Loucy (cell line): ENCODE measurements at regions not wholly inside any gene's neighbourhood (a gene's known extent, or its start where the extent isn't known, plus 50 kb on each side); places are given as distances from the start of the nearest gene placed in this dataset.

Experiments
- H2AFZ ChIP-seq: fragments of 200-600 bp; sonication (generic); 2 replicates; pipeline ENCODE4 v1.6.0; 2016; ENCODE audit warnings: antibody characterized with exemption, mild to moderate bottlenecking, low read length, moderate library complexity
- H3F3A ChIP-seq: fragments of 200-600 bp; 2 replicates; pipeline ENCODE4 v1.6.0; 2016; ENCODE audit warnings: antibody characterized with exemption, low read depth, mild to moderate bottlenecking
- H3K27me3 ChIP-seq: fragments of 200-600 bp; sonication (generic); 2 replicates; pipeline ENCODE4 v1.6.1; 2014; ENCODE audit warnings: low read length, mild to moderate bottlenecking; ENCODE audit not compliant: insufficient read depth, poor library complexity, severe bottlenecking
- H3K36me3 ChIP-seq: fragments of 200-600 bp; sonication (generic); 2 replicates; pipeline ENCODE4 v1.6.1; 2016; ENCODE audit warnings: low read length; ENCODE audit not compliant: insufficient read depth
- H3K4me1 ChIP-seq: fragments of 200-600 bp; sonication (generic); 2 replicates; pipeline ENCODE4 v1.5.1; 2014; ENCODE audit warnings: low read length, mild to moderate bottlenecking; ENCODE audit not compliant: insufficient read depth, poor library complexity, severe bottlenecking
- H3K4me2 ChIP-seq: fragments of 200-600 bp; sonication (generic); 2 replicates; pipeline ENCODE4 v1.6.0; 2014; ENCODE audit warnings: antibody characterized with exemption, low read length, low read depth, mild to moderate bottlenecking; ENCODE audit not compliant: poor library complexity, severe bottlenecking
- H3K4me3 ChIP-seq: fragments of 200-600 bp; sonication (generic); 2 replicates; pipeline ENCODE4 v1.5.1; 2014; ENCODE audit warnings: low read length, mild to moderate bottlenecking, mixed read lengths; ENCODE audit not compliant: poor library complexity, severe bottlenecking
- H3K79me2 ChIP-seq: fragments of 200-600 bp; sonication (generic); 2 replicates; pipeline ENCODE4 v1.6.1; 2014; ENCODE audit warnings: low read length; ENCODE audit not compliant: insufficient read depth
- H3K9ac ChIP-seq: fragments of 200-600 bp; sonication (generic); 2 replicates; pipeline ENCODE4 v1.6.0; 2014; ENCODE audit warnings: mild to moderate bottlenecking, low read depth, low read length, moderate library complexity; ENCODE audit not compliant: poor library complexity, severe bottlenecking
- H3K9me2 ChIP-seq: fragments of 200-600 bp; sonication (generic); replicated peaks from 2 replicates; pipeline ENCODE4 v1.6.1; 2016; ENCODE audit warnings: low read depth, low read length, mixed read lengths
- H3K9me3 ChIP-seq: fragments of 200-600 bp; sonication (generic); 2 replicates; pipeline ENCODE4 v1.6.1; 2014; ENCODE audit warnings: mild to moderate bottlenecking, antibody characterized with exemption, low read length, low read depth; ENCODE audit not compliant: insufficient read depth
- H4K20me1 ChIP-seq: fragments of 200-600 bp; sonication (generic); 2 replicates; pipeline ENCODE4 v1.6.0; 2014; ENCODE audit warnings: antibody characterized with exemption, low read length, mild to moderate bottlenecking; ENCODE audit not compliant: insufficient read depth, poor library complexity, severe bottlenecking
- CTCF ChIP-seq: fragments of 200-600 bp; sonication (generic); conservative IDR thresholded peaks from 2 replicates; pipeline ENCODE4 v1.5.1; 2014; ENCODE audit warnings: mild to moderate bottlenecking, antibody characterized with exemption, low read length
- EZH2phosphoT487 ChIP-seq: fragments of 200-600 bp; IDR thresholded peaks from 2 replicates; pipeline ENCODE4 v1.6.1; 2018; ENCODE audit warnings: antibody characterized with exemption, mild to moderate bottlenecking, moderate library complexity, borderline replicate concordance

GRCh38 chr15:56806148-56806536, 72.8 kb upstream of the ZNF280D start:
- no peaks in the 10 kb centered on the region for H3K79me2 ChIP-seq
- no peaks in the 10 kb centered on the region for H3K27me3 ChIP-seq
- peaks cover 24% of the 10 kb centered on the region for H3K4me1 ChIP-seq
- no peaks in the 10 kb centered on the region for H3F3A ChIP-seq
- H3K9me2 ChIP-seq = no peaks in the 10 kb centered on the region
- no peaks in the 10 kb centered on the region for H3K36me3 ChIP-seq
- no peak overlapping the region for H2AFZ ChIP-seq
- H3K4me3 ChIP-seq = no peak overlapping the region
- H3K4me2 ChIP-seq = no peak overlapping the region
- no peak overlapping the region for H3K9ac ChIP-seq
- H4K20me1 ChIP-seq = no peaks in the 10 kb centered on the region
- peaks cover 15% of the 10 kb centered on the region; the same call in 1 of the 2 replicates for H3K9me3 ChIP-seq
- no peak for TF ChIP-seq CTCF
- TF ChIP-seq EZH2phosphoT487 = no peak

DNA sequence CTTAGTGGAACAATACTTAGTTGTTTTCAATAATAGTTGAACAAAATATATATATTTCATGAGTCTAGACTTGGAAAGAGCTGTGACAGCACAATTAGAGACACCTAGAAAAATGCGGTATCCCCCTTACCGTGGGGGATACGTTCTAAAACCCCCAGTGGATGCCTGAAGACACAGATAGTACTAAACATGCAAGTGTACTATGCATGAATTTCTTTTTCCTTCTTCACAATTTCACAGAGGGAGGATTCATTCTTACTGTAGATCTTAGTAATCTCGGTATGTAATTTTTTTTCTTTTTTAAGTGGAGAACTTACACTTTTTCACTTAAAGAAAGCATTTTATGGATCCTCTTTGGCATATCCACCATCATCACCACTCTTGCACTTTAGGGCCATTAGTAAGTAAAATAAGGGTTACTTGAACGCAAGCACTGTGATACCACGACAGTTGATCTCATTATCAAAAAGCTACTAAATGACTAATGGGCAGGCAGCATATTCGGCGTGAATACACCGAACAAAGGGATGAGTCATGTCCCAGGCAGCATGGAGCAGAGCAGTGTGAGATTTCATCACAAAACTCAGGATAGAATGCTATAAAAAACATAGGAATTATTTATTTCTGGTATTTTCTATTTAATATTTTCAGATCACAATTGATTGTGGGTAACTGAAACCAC, 72.3 kb upstream of the ZNF280D start:
- Histone ChIP-seq H3K36me3 (no peaks in the 10 kb centered on the region), H3K9ac (no peak overlapping the region), H3K9me2 (no peaks in the 10 kb centered on the region), H3K79me2 (no peaks in the 10 kb centered on the region), H3K4me2 (no peak overlapping the region), H3K4me3 (no peak overlapping the region), H3K27me3 (no peaks in the 10 kb centered on the region), H3F3A (no peaks in the 10 kb centered on the region), H2AFZ (no peak overlapping the region), H4K20me1 (no peaks in the 10 kb centered on the region), H3K4me1 (peaks cover 24% of the 10 kb centered on the region), H3K9me3 (peaks cover 15% of the 10 kb centered on the region; the same call in 1 of the 2 replicates)
- TF ChIP-seq CTCF = no peak
- no peak for TF ChIP-seq EZH2phosphoT487

DNA sequence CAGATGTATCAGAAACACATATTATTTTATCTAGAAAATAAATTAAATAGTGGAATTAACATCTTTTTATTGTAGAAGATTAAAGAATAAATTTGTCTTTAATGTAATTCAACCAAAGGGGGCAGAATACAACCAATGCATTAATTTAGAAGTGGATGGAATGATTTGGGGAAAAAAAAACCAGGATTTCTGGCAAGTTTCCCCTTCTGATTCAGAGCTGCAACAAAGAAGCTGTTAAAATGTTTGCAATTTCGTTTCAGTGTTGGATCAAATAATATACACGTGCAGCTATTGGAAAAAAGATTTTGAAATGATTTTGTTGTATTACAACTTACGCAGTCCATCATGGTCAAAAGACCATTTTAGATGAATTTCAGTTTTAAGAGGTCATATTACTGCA, 71.6 kb upstream of the ZNF280D start:
- no peak overlapping the region for H3K4me3 ChIP-seq
- H3K9ac ChIP-seq = no peak overlapping the region
- H3K79me2 ChIP-seq = no peaks in the 10 kb centered on the region
- TF ChIP-seq EZH2phosphoT487 (no peak), CTCF (no peak)
- no peak overlapping the region for H3K4me2 ChIP-seq
- H2AFZ ChIP-seq = no peak overlapping the region
- H3K9me2 ChIP-seq = no peaks in the 10 kb centered on the region
- H3K36me3 ChIP-seq = no peaks in the 10 kb centered on the region
- no peaks in the 10 kb centered on the region for H3F3A ChIP-seq
- no peaks in the 10 kb centered on the region for H4K20me1 ChIP-seq
- H3K27me3 ChIP-seq = no peaks in the 10 kb centered on the region
- H3K9me3 ChIP-seq = peaks cover 11% of the 10 kb centered on the region; the same call in 1 of the 2 replicates
- H3K4me1 ChIP-seq = peaks cover 24% of the 10 kb centered on the region
